Epithelial cell of esophagus (primary cell): ENCODE measurements at regions not wholly inside any gene's neighbourhood (a gene's known extent, or its start where the extent isn't known, plus 50 kb on each side); places are given as distances from the start of the nearest gene placed in this dataset.

Source experiments
- DNase-seq: peaks from one replicate; pipeline ENCODE4 v3.0.0; 2010; ENCODE audit warnings: low read depth
- H3K4me3 ChIP-seq: 2 replicates; pipeline ENCODE4 v1.5.1; 2011; ENCODE audit warnings: mild to moderate bottlenecking, low read length, control low read depth
- TF ChIP-seq, protein P1 (sequence below): IDR thresholded peaks from 2 replicates; pipeline ENCODE4 v1.5.1; 2011; ENCODE audit warnings: low read depth, mild to moderate bottlenecking, low read length, control low read depth, inconsistent platforms; ENCODE audit not compliant: insufficient read depth; ENCODE audit errors: missing control alignments

GRCh38 chr10:71077143-71077581 lies 135.2 kb upstream of the UNC5B start:
- DNase-seq = peak; percentile 74
- TF ChIP-seq, protein P1, sequence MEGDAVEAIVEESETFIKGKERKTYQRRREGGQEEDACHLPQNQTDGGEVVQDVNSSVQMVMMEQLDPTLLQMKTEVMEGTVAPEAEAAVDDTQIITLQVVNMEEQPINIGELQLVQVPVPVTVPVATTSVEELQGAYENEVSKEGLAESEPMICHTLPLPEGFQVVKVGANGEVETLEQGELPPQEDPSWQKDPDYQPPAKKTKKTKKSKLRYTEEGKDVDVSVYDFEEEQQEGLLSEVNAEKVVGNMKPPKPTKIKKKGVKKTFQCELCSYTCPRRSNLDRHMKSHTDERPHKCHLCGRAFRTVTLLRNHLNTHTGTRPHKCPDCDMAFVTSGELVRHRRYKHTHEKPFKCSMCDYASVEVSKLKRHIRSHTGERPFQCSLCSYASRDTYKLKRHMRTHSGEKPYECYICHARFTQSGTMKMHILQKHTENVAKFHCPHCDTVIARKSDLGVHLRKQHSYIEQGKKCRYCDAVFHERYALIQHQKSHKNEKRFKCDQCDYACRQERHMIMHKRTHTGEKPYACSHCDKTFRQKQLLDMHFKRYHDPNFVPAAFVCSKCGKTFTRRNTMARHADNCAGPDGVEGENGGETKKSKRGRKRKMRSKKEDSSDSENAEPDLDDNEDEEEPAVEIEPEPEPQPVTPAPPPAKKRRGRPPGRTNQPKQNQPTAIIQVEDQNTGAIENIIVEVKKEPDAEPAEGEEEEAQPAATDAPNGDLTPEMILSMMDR = no peak
- no peak overlapping the region for H3K4me3 ChIP-seq

DNA sequence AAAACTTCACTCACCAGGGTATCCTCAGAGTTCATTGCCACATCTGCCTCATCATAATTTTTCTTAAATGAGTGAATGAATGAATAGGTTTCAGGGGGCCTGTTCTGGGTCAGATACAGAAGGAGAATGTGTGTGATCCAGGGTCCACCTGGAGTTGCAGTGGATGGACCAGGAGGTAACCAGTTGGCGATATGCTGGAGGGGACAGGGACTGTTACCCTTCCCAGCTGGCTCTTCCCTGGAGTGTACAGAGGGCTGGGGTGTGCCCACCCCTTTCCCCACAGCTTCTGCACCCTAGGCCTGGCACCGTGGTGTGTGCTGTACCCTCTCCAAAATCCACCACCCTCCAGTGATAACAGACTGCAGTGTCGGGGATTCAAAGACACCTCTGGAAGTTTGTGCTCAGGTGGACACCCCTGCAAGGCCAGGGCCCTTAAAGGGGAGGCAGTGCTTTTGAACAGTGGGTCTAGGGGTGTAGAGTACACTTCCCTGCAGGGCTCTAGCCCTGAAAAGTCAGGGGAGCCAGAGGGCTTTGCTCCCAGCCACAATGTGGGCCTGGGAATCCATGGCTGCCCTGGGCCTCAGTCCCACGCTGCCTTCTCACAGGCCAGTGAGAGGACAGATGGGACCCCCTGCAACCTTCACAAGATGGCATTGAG lies 134.4 kb upstream of the UNC5B start:
- TF ChIP-seq, protein P1 = no peak
- DNase-seq = no peak
- no peak overlapping the region for H3K4me3 ChIP-seq

GRCh38 chr10:71078454-71079145 lies 133.8 kb upstream of the UNC5B start:
- TF ChIP-seq, protein P1 = no peak
- DNase-seq = no peak
- H3K4me3 ChIP-seq = no peak overlapping the region

- TF ChIP-seq, protein P1 = no peak
- DNase-seq = no peak
- no peak overlapping the region for H3K4me3 ChIP-seq
Measured at GRCh38 chr10:71079761-71080380, 132.5 kb upstream of the UNC5B start.

DNA sequence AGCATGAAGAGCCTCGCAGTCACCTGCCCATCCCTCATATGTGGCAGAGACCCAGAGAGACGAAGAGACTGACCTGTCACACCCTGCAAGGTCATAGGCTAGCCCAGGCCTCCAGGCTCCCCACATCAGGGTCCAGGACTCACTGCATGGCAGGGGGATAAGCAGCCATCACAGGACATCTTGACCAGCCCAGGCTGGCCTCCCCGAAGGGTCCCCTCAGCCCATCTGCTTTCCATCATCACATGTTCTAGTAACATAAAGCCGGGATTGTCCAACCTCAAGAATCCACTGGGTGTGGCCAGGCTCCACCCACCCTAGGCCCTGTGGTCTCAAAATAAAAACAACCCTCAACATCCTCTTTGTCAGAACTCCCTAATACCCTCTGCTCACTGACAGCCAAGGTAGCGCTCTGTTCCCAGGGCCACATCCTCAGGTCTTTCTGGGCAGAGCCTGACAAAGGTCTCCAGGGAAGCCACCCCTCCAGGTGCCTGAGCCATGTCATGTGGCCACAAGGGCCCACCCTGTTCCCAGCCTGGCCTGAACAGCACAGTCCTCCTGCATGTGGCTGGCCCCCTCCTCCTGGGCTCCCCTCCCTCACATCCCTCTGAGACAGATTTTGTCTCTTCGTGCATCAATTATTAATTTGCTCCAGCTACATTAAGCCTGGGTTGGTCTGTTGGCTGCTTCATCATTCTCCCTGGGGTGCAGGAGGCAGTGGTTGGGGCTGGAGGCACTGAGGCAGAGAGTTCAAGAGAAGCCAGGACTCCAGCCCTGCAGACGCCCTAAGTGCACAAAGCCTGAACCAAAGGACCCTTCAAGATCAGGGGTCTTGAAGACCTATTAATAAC lies 131.8 kb upstream of the UNC5B start:
- no peak for DNase-seq
- no peak overlapping the region for H3K4me3 ChIP-seq

GRCh38 chr10:71081229-71081560 lies 131.2 kb upstream of the UNC5B start:
- no peak for DNase-seq
- H3K4me3 ChIP-seq = no peak overlapping the region
- TF ChIP-seq, protein P1 = no peak

More for the DNA sequence above, 131.8 kb upstream of the UNC5B start:
- TF ChIP-seq, protein P1 = no peak
